KOPT-K1 (cell line): ENCODE measurements at regions not wholly inside any gene's neighbourhood (a gene's known extent, or its start where the extent isn't known, plus 50 kb on each side); places are given as distances from the start of the nearest gene placed in this dataset.

Experiments used
- H3K27ac ChIP-seq: fragments of 200-600 bp; sonication (generic); 2 replicates; pipeline ENCODE4 v1.5.1; 2016; ENCODE audit warnings: antibody characterized with exemption, mild to moderate bottlenecking, low read depth, low read length; ENCODE audit not compliant: poor library complexity, severe bottlenecking
- H3K36me3 ChIP-seq: fragments of 200-600 bp; sonication (generic); 2 replicates; pipeline ENCODE4 v1.5.1; 2017; ENCODE audit warnings: antibody characterized with exemption, mild to moderate bottlenecking, low read length, moderate library complexity; ENCODE audit not compliant: insufficient read depth
- H3K9me3 ChIP-seq: fragments of 200-600 bp; sonication (generic); 2 replicates; pipeline ENCODE4 v1.5.1; 2017; ENCODE audit warnings: antibody characterized with exemption, low read length, mild to moderate bottlenecking; ENCODE audit not compliant: insufficient read depth, poor library complexity, severe bottlenecking

GRCh38 chr15:38888701-38889221 lies 324.1 kb upstream of the RASGRP1 start:
- H3K27ac ChIP-seq = no peak overlapping the region
- H3K9me3 ChIP-seq = no peaks in the 10 kb centered on the region
- H3K36me3 ChIP-seq = no peaks in the 10 kb centered on the region

- H3K27ac ChIP-seq = no peak overlapping the region
- no peaks in the 10 kb centered on the region for H3K9me3 ChIP-seq
These were observed 325.6 kb upstream of the RASGRP1 start for GRCh38 chr15:38890194-38890593.

GRCh38 chr15:38893925-38894242 lies 329.3 kb upstream of the RASGRP1 start:
- H3K27ac ChIP-seq = no peak overlapping the region
- H3K9me3 ChIP-seq = no peaks in the 10 kb centered on the region
- no peaks in the 10 kb centered on the region for H3K36me3 ChIP-seq

More at GRCh38 chr15:38890194-38890593, 325.6 kb upstream of the RASGRP1 start:
- no peaks in the 10 kb centered on the region for H3K36me3 ChIP-seq

GRCh38 chr15:38894243-38894948 lies 329.8 kb upstream of the RASGRP1 start:
- H3K27ac ChIP-seq = no peak overlapping the region
- no peaks in the 10 kb centered on the region for H3K9me3 ChIP-seq
- H3K36me3 ChIP-seq = no peaks in the 10 kb centered on the region

GRCh38 chr15:38895326-38896255 lies 331.0 kb upstream of the RASGRP1 start:
- Histone ChIP-seq H3K9me3 (no peaks in the 10 kb centered on the region), H3K36me3 (no peaks in the 10 kb centered on the region), H3K27ac (no peak overlapping the region)

GRCh38 chr15:38896647-38897046 lies 332.0 kb upstream of the RASGRP1 start:
- Histone ChIP-seq H3K36me3 (no peaks in the 10 kb centered on the region), H3K27ac (no peak overlapping the region), H3K9me3 (no peaks in the 10 kb centered on the region)

- H3K9me3 ChIP-seq = no peaks in the 10 kb centered on the region
- H3K36me3 ChIP-seq = no peaks in the 10 kb centered on the region
- H3K27ac ChIP-seq = no peak overlapping the region
These were observed 332.9 kb upstream of the RASGRP1 start for GRCh38 chr15:38897551-38897950.

GRCh38 chr15:38898236-38898635 lies 333.6 kb upstream of the RASGRP1 start:
- Histone ChIP-seq H3K27ac (no peak overlapping the region), H3K36me3 (no peaks in the 10 kb centered on the region), H3K9me3 (no peaks in the 10 kb centered on the region)

- Histone ChIP-seq H3K9me3 (no peaks in the 10 kb centered on the region), H3K27ac (no peak overlapping the region), H3K36me3 (no peaks in the 10 kb centered on the region)
These were observed 334.7 kb upstream of the RASGRP1 start for GRCh38 chr15:38899300-38899699.

- no peak overlapping the region for H3K27ac ChIP-seq
- no peaks in the 10 kb centered on the region for H3K36me3 ChIP-seq
- no peaks in the 10 kb centered on the region for H3K9me3 ChIP-seq
These were observed 339.7 kb upstream of the RASGRP1 start for GRCh38 chr15:38904298-38904697.

- H3K27ac ChIP-seq = no peak overlapping the region
- H3K36me3 ChIP-seq = no peaks in the 10 kb centered on the region
- no peaks in the 10 kb centered on the region for H3K9me3 ChIP-seq
These were observed 341.0 kb upstream of the RASGRP1 start for GRCh38 chr15:38905632-38906031.

GRCh38 chr15:38920966-38921365 lies 356.4 kb upstream of the RASGRP1 start:
- no peak overlapping the region for H3K27ac ChIP-seq
- H3K9me3 ChIP-seq = no peaks in the 10 kb centered on the region
- H3K36me3 ChIP-seq = no peaks in the 10 kb centered on the region

- no peaks in the 10 kb centered on the region for H3K9me3 ChIP-seq
- H3K27ac ChIP-seq = no peak overlapping the region
- H3K36me3 ChIP-seq = no peaks in the 10 kb centered on the region
These were observed 356.9 kb upstream of the RASGRP1 start for GRCh38 chr15:38921471-38921870.

GRCh38 chr15:38928431-38928830 lies 363.8 kb upstream of the RASGRP1 start:
- Histone ChIP-seq H3K36me3 (no peaks in the 10 kb centered on the region), H3K9me3 (no peaks in the 10 kb centered on the region), H3K27ac (no peak overlapping the region)

- H3K27ac ChIP-seq = no peak overlapping the region
These were observed 366.4 kb upstream of the RASGRP1 start for GRCh38 chr15:38930851-38931572.

More at GRCh38 chr15:38930851-38931572, 366.4 kb upstream of the RASGRP1 start:
- Histone ChIP-seq H3K36me3 (no peaks in the 10 kb centered on the region), H3K9me3 (no peaks in the 10 kb centered on the region)
